WTC11 (cell line): ENCODE measurements at regions not wholly inside any gene's neighbourhood (a gene's known extent, or its start where the extent isn't known, plus 50 kb on each side); places are given as distances from the start of the nearest gene placed in this dataset.

Experiments
- ATAC-seq: fragments of 200-7000 bp; cut with Tn5 transposase; 2 replicates; pipeline ENCODE4 v1.10.0; 2021; ENCODE audit warnings: mild to moderate bottlenecking, moderate library complexity
- CTCF ChIA-PET: fragments of 300-600 bp; sonication (Branson Sonifier 250); formaldehyde crosslinking; loops from one replicate; lab custom pipeline; 2021; ENCODE audit warnings: antibody characterized with exemption; lab: Charles Lee
- POLR2A ChIA-PET: fragments of 350-600 bp; sonication (Branson Sonifier 250); formaldehyde crosslinking; loops from one replicate; lab custom pipeline; 2021; ENCODE audit warnings: antibody characterized with exemption; lab: Charles Lee
- DNase-seq: peaks from one replicate; pipeline ENCODE4 v3.0.0; 2021; ENCODE audit warnings: low spot score
- H3K27ac Mint-ChIP-seq: 2 replicates; pipeline ENCODE4 v1.8.0; 2021; ENCODE audit warnings: mixed read lengths
- H3K27me3 Mint-ChIP-seq: 2 replicates; pipeline ENCODE4 v1.8.0; 2021; ENCODE audit warnings: low read depth, mild to moderate bottlenecking, moderate library complexity, mixed read lengths
- H3K36me3 Mint-ChIP-seq: 2 replicates; pipeline ENCODE4 v1.8.0; 2021; ENCODE audit warnings: mixed read lengths
- H3K4me1 Mint-ChIP-seq: 2 replicates; pipeline ENCODE4 v1.8.0; 2022; ENCODE audit warnings: mixed read lengths
- H3K4me3 Mint-ChIP-seq: 2 replicates; pipeline ENCODE4 v1.8.0; 2021; ENCODE audit warnings: mild to moderate bottlenecking, moderate library complexity, mixed read lengths
- H3K9me3 Mint-ChIP-seq: 2 replicates; pipeline ENCODE4 v1.8.0; 2021; ENCODE audit warnings: mixed read lengths
- JAZF1 ChIP-seq: fragments of 250-450 bp; sonication (Bioruptor Pico); IDR thresholded peaks from 2 replicates; pipeline ENCODE4 v1.9.0; 2021; ENCODE audit warnings: moderate library complexity, mild to moderate bottlenecking, inconsistent platforms
- NFATC4 ChIP-seq: fragments of 250-450 bp; sonication (Bioruptor Pico); IDR thresholded peaks from 2 replicates; pipeline ENCODE4 v1.9.0; 2021; ENCODE audit warnings: mild to moderate bottlenecking
- NFYB ChIP-seq: sonication (generic); formaldehyde crosslinking; conservative IDR thresholded peaks from 2 replicates; pipeline ENCODE4 v1.8.0; 2022; ENCODE audit warnings: low read depth, missing genetic modification reagents
- NR3C1 ChIP-seq: sonication (generic); formaldehyde crosslinking; conservative IDR thresholded peaks from 2 replicates; pipeline ENCODE4 v1.8.1; 2023; ENCODE audit warnings: low read depth, mild to moderate bottlenecking, missing genetic modification reagents
- PRRX2 ChIP-seq: fragments of 250-450 bp; sonication (Bioruptor Pico); IDR thresholded peaks from 2 replicates; pipeline ENCODE4 v1.8.0; 2021; ENCODE audit warnings: mild to moderate bottlenecking
- TF ChIP-seq, protein P1 (sequence below): sonication (generic); formaldehyde crosslinking; IDR thresholded peaks from 2 replicates; pipeline ENCODE4 v1.8.1; 2023; ENCODE audit warnings: mild to moderate bottlenecking, missing genetic modification reagents, borderline replicate concordance
- TF ChIP-seq, protein P2 (sequence below): fragments of 250-450 bp; sonication (Bioruptor Pico); IDR thresholded peaks from 2 replicates; pipeline ENCODE4 v1.9.0; 2021; ENCODE audit warnings: mild to moderate bottlenecking
- TF ChIP-seq, protein P3 (sequence below): fragments of 250-450 bp; sonication (Bioruptor Pico); conservative IDR thresholded peaks from 2 replicates; pipeline ENCODE4 v1.9.0; 2021; ENCODE audit warnings: mild to moderate bottlenecking
- TF ChIP-seq, protein P4 (sequence below): sonication (generic); formaldehyde crosslinking; IDR thresholded peaks from 2 replicates; pipeline ENCODE4 v1.8.0; 2022; ENCODE audit warnings: mild to moderate bottlenecking, missing genetic modification reagents
- TF ChIP-seq, protein P5 (sequence below): sonication (generic); formaldehyde crosslinking; IDR thresholded peaks from 2 replicates; pipeline ENCODE4 v1.8.1; 2023; ENCODE audit warnings: mild to moderate bottlenecking, missing genetic modification reagents
- TF ChIP-seq, protein P6 (sequence below): sonication (generic); formaldehyde crosslinking; IDR thresholded peaks from 2 replicates; pipeline ENCODE4 v1.8.0; 2022; ENCODE audit warnings: mild to moderate bottlenecking, missing genetic modification reagents

DNA sequence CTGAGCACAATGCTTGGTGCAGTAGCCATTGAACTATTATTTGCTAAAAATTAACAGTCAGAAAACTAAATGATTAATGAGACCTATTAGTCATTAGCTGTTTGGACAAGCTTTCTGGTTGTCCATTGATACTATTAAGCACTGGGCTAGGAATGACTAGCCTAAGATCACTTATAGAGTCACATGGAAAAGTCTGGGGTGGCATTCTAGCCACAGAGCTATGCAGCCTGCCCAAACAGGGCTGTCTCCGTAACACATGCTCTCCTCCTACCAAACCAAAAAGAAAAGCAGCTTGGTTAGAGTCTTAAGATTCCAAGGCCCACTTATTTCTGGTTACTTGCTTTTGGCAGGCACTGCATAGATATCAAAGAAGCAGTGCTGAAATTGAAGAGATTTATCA, 193.5 kb upstream of the NBEA start (continued):
- TF ChIP-seq, protein P1, sequence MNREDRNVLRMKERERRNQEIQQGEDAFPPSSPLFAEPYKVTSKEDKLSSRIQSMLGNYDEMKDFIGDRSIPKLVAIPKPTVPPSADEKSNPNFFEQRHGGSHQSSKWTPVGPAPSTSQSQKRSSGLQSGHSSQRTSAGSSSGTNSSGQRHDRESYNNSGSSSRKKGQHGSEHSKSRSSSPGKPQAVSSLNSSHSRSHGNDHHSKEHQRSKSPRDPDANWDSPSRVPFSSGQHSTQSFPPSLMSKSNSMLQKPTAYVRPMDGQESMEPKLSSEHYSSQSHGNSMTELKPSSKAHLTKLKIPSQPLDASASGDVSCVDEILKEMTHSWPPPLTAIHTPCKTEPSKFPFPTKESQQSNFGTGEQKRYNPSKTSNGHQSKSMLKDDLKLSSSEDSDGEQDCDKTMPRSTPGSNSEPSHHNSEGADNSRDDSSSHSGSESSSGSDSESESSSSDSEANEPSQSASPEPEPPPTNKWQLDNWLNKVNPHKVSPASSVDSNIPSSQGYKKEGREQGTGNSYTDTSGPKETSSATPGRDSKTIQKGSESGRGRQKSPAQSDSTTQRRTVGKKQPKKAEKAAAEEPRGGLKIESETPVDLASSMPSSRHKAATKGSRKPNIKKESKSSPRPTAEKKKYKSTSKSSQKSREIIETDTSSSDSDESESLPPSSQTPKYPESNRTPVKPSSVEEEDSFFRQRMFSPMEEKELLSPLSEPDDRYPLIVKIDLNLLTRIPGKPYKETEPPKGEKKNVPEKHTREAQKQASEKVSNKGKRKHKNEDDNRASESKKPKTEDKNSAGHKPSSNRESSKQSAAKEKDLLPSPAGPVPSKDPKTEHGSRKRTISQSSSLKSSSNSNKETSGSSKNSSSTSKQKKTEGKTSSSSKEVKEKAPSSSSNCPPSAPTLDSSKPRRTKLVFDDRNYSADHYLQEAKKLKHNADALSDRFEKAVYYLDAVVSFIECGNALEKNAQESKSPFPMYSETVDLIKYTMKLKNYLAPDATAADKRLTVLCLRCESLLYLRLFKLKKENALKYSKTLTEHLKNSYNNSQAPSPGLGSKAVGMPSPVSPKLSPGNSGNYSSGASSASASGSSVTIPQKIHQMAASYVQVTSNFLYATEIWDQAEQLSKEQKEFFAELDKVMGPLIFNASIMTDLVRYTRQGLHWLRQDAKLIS (CRISPR knock-in tag) = no peak

DNA sequence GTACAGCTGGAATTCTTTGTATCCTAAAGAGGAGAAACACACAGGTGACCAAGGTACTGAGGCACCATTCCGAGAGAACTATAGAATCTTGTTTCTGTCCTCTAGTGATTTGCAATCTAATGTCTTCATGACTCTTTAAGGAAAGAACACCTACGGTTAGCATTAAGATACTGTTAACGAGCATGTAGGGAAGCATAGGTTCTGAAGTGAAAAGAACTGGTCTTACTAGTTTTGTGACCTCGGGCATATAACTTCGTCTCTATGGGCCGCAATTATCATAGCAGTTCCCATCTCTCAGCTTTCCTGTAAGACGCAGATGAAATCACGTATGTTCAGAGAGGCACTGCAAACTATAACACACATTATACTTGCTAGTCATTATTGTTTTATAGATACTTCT, 193.0 kb upstream of the NBEA start:
- Mint-ChIP-seq H3K9me3 (peaks cover 3% of the 10 kb centered on the region; the same call in 1 of the 2 replicates), H3K27me3 (no peaks in the 10 kb centered on the region), H3K4me3 (peak overlapping the region; percentile 10; the same call in 1 of the 2 replicates), H3K36me3 (no peaks in the 10 kb centered on the region), H3K27ac (no peak overlapping the region), H3K4me1 (peaks cover 39% of the 10 kb centered on the region)
- POLR2A ChIA-PET = no interaction called here
- DNase-seq (no peak), ATAC-seq (peak; percentile 18; the same call in 1 of the 2 replicates)
- CTCF ChIA-PET = no interaction called here
- TF ChIP-seq NFATC4 (CRISPR knock-in tag) = no peak
- no peak for TF ChIP-seq JAZF1
- TF ChIP-seq, protein P2, sequence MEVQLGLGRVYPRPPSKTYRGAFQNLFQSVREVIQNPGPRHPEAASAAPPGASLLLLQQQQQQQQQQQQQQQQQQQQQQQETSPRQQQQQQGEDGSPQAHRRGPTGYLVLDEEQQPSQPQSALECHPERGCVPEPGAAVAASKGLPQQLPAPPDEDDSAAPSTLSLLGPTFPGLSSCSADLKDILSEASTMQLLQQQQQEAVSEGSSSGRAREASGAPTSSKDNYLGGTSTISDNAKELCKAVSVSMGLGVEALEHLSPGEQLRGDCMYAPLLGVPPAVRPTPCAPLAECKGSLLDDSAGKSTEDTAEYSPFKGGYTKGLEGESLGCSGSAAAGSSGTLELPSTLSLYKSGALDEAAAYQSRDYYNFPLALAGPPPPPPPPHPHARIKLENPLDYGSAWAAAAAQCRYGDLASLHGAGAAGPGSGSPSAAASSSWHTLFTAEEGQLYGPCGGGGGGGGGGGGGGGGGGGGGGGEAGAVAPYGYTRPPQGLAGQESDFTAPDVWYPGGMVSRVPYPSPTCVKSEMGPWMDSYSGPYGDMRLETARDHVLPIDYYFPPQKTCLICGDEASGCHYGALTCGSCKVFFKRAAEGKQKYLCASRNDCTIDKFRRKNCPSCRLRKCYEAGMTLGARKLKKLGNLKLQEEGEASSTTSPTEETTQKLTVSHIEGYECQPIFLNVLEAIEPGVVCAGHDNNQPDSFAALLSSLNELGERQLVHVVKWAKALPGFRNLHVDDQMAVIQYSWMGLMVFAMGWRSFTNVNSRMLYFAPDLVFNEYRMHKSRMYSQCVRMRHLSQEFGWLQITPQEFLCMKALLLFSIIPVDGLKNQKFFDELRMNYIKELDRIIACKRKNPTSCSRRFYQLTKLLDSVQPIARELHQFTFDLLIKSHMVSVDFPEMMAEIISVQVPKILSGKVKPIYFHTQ (CRISPR knock-in tag) = no peak
- no peak for TF ChIP-seq NFYB (CRISPR knock-in tag)
- TF ChIP-seq, protein P3, sequence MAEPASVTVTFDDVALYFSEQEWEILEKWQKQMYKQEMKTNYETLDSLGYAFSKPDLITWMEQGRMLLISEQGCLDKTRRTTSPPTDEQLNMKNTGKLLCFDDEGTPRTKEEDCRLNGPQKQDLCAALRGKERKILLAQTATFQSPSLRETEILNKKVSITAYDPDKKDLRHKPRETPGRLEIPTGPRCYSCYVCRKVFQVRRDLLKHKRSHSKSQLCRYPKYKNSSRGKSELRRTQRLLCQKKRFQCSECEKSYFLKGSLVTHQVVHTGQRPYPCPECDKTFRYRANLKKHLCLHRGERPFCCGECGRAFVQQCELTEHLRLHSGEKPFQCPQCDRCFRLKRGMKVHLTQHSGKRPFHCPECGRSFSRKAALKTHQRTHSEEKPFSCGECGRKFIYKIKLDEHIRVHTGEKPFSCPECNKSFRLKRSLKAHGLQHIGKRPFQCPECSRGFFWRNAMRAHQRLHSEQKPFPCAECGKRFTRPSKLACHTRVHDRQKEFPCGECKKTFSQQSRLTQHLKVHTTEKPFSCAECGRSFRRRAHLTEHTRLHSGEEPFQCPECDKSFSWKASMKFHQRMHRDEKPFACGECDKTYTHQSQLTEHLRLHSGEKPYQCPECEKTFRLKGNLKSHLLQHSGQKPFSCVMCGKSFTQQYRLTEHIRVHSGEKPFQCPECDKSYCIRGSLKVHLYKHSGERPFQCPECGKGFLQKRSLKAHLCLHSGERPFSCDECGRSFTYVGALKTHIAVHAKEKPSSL (CRISPR knock-in tag) = no peak

DNA sequence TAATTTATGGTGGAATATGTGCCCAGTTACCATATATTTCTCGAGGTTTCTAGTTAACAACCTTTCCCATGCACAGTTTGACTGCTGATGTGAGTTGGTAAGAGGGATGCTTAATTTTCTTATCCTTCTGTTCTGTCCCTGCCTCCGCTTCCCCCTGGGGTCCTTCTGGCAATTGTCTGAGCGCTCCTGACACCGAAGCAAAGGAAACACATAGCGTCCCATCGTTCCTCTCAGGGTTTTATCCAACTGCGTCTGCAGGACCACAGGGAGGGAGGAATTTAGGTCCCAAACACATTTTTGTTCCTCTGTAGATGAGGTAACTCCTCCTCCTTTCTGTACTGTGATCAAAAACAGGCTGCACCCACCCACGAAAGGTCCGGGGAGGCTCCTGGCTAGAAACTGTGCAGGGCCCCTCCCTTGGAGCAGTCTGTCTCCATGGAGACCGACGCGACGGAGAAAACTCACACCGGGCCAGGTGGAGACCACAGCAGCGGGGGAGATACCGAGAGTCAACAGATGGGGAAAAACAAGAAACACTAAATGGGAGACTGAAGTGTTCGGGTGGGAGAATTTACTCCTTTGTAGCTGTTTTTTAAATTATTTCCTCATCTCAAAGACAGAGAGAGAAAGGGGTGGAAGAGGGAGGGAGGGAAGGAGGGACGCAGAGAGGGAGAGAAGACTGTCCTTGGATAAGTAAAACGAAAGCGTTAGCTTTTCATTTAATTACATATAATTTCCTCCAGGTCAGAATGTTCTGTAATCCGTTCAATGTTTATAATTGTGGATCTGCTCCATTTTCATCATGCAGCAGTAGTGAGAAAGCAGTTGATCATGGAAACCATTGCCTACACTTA, 191.8 kb upstream of the NBEA start:
- POLR2A ChIA-PET = no interaction called here
- Mint-ChIP-seq H3K4me1 (peaks cover 39% of the 10 kb centered on the region), H3K9me3 (peaks cover 3% of the 10 kb centered on the region; the same call in 1 of the 2 replicates), H3K36me3 (no peaks in the 10 kb centered on the region), H3K4me3 (peak overlapping the region; percentile 72), H3K27ac (no peak overlapping the region), H3K27me3 (no peaks in the 10 kb centered on the region)
- CTCF ChIA-PET = no interaction called here
- peak; percentile 66 for DNase-seq
- ATAC-seq = peak; percentile 92
- TF ChIP-seq, protein P4, sequence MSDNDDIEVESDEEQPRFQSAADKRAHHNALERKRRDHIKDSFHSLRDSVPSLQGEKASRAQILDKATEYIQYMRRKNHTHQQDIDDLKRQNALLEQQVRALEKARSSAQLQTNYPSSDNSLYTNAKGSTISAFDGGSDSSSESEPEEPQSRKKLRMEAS (CRISPR knock-in tag) = no peak

DNA sequence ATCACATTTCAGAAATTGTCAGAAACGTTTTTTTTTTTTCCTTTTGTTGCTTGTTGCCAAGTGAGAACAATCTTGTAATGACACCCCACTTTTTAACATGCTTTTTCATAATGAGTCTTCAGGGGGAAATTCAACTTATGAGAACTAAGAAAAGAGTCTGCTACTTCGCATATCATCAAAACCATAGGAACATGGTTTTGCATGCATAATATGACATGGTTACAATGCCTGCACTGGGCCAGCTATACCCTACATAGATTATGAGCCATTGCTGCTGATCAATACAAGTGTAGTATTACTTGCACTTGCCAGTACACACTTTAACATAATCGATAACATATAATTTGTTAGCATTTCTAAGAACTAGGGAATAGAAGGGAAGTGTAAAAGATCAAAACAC, 191.0 kb upstream of the NBEA start:
- H3K36me3 Mint-ChIP-seq = no peaks in the 10 kb centered on the region

More for the DNA sequence above, 191.0 kb upstream of the NBEA start:
- Mint-ChIP-seq H3K27ac (no peak overlapping the region), H3K27me3 (no peaks in the 10 kb centered on the region), H3K9me3 (peaks cover 3% of the 10 kb centered on the region; the same call in 1 of the 2 replicates), H3K4me1 (peaks cover 39% of the 10 kb centered on the region), H3K4me3 (peak overlapping the region; percentile 72)
- POLR2A ChIA-PET = no interaction called here
- CTCF ChIA-PET = no interaction called here
- TF ChIP-seq PRRX2 (CRISPR knock-in tag) = no peak
- TF ChIP-seq NR3C1 (CRISPR knock-in tag) = no peak
- TF ChIP-seq, protein P5, sequence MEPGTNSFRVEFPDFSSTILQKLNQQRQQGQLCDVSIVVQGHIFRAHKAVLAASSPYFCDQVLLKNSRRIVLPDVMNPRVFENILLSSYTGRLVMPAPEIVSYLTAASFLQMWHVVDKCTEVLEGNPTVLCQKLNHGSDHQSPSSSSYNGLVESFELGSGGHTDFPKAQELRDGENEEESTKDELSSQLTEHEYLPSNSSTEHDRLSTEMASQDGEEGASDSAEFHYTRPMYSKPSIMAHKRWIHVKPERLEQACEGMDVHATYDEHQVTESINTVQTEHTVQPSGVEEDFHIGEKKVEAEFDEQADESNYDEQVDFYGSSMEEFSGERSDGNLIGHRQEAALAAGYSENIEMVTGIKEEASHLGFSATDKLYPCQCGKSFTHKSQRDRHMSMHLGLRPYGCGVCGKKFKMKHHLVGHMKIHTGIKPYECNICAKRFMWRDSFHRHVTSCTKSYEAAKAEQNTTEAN (CRISPR knock-in tag) = no peak
- TF ChIP-seq, protein P6, sequence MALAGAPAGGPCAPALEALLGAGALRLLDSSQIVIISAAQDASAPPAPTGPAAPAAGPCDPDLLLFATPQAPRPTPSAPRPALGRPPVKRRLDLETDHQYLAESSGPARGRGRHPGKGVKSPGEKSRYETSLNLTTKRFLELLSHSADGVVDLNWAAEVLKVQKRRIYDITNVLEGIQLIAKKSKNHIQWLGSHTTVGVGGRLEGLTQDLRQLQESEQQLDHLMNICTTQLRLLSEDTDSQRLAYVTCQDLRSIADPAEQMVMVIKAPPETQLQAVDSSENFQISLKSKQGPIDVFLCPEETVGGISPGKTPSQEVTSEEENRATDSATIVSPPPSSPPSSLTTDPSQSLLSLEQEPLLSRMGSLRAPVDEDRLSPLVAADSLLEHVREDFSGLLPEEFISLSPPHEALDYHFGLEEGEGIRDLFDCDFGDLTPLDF = no peak
- no peak for DNase-seq
- no peak for ATAC-seq
